GM12873 (cell line): ENCODE measurements at regions not wholly inside any gene's neighbourhood (a gene's known extent, or its start where the extent isn't known, plus 50 kb on each side); places are given as distances from the start of the nearest gene placed in this dataset.

Experiments
- CTCF ChIP-seq: IDR thresholded peaks from 2 replicates; pipeline ENCODE4 v1.5.1; 2012; ENCODE audit warnings: low read depth, mild to moderate bottlenecking, moderate library complexity, low read length, control low read depth; ENCODE audit not compliant: insufficient read depth; ENCODE audit errors: missing control alignments

- TF ChIP-seq CTCF = no peak
These were observed 53.6 kb upstream of the BLCAP start for GRCh38 chr20:37581246-37581645.

GRCh38 chr20:37580069-37580468 lies 52.4 kb upstream of the BLCAP start:
- TF ChIP-seq CTCF = no peak

- no peak for TF ChIP-seq CTCF
These were observed 51.4 kb upstream of the BLCAP start for GRCh38 chr20:37579106-37579505.

- no peak for TF ChIP-seq CTCF
These were observed 50.3 kb upstream of the BLCAP start for GRCh38 chr20:37577981-37578380.
